ENCODE measurements at regions not wholly inside any gene's neighbourhood (a gene's known extent, or its start where the extent isn't known, plus 50 kb on each side); places are given as distances from the start of the nearest gene placed in this dataset.

- no peaks in the 10 kb centered on the region for H3K27me3 Mint-ChIP-seq
- H3K4me3 Mint-ChIP-seq: no peak overlapping the region
- H3K36me3 Mint-ChIP-seq: no peaks in the 10 kb centered on the region
- ATAC-seq: no peak
- no peak overlapping the region for H3K27ac Mint-ChIP-seq
- POLR2A ChIA-PET: no interaction called here
- no peaks in the 10 kb centered on the region for H3K4me1 Mint-ChIP-seq
- H3K9me3 Mint-ChIP-seq: peaks cover 0 to 2% (median 0%) of the 10 kb centered on the region in 9 donors
- DNase-seq: no peak
Observed at GRCh38 chr6:95231416-95231815, 345.9 kb upstream of the MANEA start.

- POLR2A ChIA-PET: no interaction called here
- Mint-ChIP-seq H3K4me3 (no peak overlapping the region), H3K27ac (no peak overlapping the region), H3K27me3 (no peaks in the 10 kb centered on the region), H3K4me1 (no peaks in the 10 kb centered on the region), H3K36me3 (no peaks in the 10 kb centered on the region), H3K9me3 (peaks cover 0 to 2% (median 0%) of the 10 kb centered on the region in 9 donors)
- DNase-seq: no peak
- no peak for ATAC-seq
Observed at GRCh38 chr6:95232446-95232845, 344.9 kb upstream of the MANEA start.

- no peak overlapping the region for H3K4me3 Mint-ChIP-seq
- H3K27ac Mint-ChIP-seq: no peak overlapping the region
Observed at GRCh38 chr6:95233879-95234278, 343.5 kb upstream of the MANEA start.

GRCh38 chr6:95240514-95240913 lies 336.8 kb upstream of the MANEA start:
- ATAC-seq: no peak
- no peak overlapping the region for H3K4me3 Mint-ChIP-seq

More at GRCh38 chr6:95233879-95234278, 343.5 kb upstream of the MANEA start:
- POLR2A ChIA-PET: no interaction called here
- no peaks in the 10 kb centered on the region for H3K4me1 Mint-ChIP-seq
- no peaks in the 10 kb centered on the region for H3K27me3 Mint-ChIP-seq
- DNase-seq: no peak
- no peaks in the 10 kb centered on the region for H3K36me3 Mint-ChIP-seq
- no peak for ATAC-seq
- H3K9me3 Mint-ChIP-seq: peaks cover 0 to 2% (median 0%) of the 10 kb centered on the region in 9 donors

GRCh38 chr6:95242560-95242959 lies 334.8 kb upstream of the MANEA start:
- POLR2A ChIA-PET: no interaction called here
- no peak for ATAC-seq
- H3K4me1 Mint-ChIP-seq: no peaks in the 10 kb centered on the region

More at GRCh38 chr6:95240514-95240913, 336.8 kb upstream of the MANEA start:
- no peak for DNase-seq
- H3K36me3 Mint-ChIP-seq: no peaks in the 10 kb centered on the region
- H3K9me3 Mint-ChIP-seq: no peaks in the 10 kb centered on the region
- H3K4me1 Mint-ChIP-seq: no peaks in the 10 kb centered on the region
- no peaks in the 10 kb centered on the region for H3K27me3 Mint-ChIP-seq
- H3K27ac Mint-ChIP-seq: no peak overlapping the region
- POLR2A ChIA-PET: no interaction called here

GRCh38 chr6:95243053-95243452 lies 334.3 kb upstream of the MANEA start:
- no peaks in the 10 kb centered on the region for H3K9me3 Mint-ChIP-seq
- ATAC-seq: no peak
- H3K27me3 Mint-ChIP-seq: no peaks in the 10 kb centered on the region
- POLR2A ChIA-PET: no interaction called here
- no peaks in the 10 kb centered on the region for H3K4me1 Mint-ChIP-seq
- H3K36me3 Mint-ChIP-seq: no peaks in the 10 kb centered on the region
- no peak overlapping the region for H3K4me3 Mint-ChIP-seq
- H3K27ac Mint-ChIP-seq: no peak overlapping the region
- DNase-seq: no peak

More at GRCh38 chr6:95242560-95242959, 334.8 kb upstream of the MANEA start:
- no peak overlapping the region for H3K4me3 Mint-ChIP-seq
- DNase-seq: no peak
- H3K27me3 Mint-ChIP-seq: no peaks in the 10 kb centered on the region
- no peaks in the 10 kb centered on the region for H3K9me3 Mint-ChIP-seq
- no peak overlapping the region for H3K27ac Mint-ChIP-seq
- H3K36me3 Mint-ChIP-seq: no peaks in the 10 kb centered on the region

- ATAC-seq (no peak), DNase-seq (no peak)
- no peaks in the 10 kb centered on the region for H3K4me1 Mint-ChIP-seq
- no peak overlapping the region for H3K27ac Mint-ChIP-seq
- POLR2A ChIA-PET: no interaction called here
- no peaks in the 10 kb centered on the region for H3K27me3 Mint-ChIP-seq
- H3K4me3 Mint-ChIP-seq: no peak overlapping the region
- H3K36me3 Mint-ChIP-seq: no peaks in the 10 kb centered on the region
- no peaks in the 10 kb centered on the region for H3K9me3 Mint-ChIP-seq
Observed at GRCh38 chr6:95244751-95245150, 332.6 kb upstream of the MANEA start.

- DNase-seq: no peak
- no peak overlapping the region for H3K4me3 Mint-ChIP-seq
- ATAC-seq: no peak
- peaks cover 0 to 2% (median 0%) of the 10 kb centered on the region in 9 donors for H3K9me3 Mint-ChIP-seq
- no peak overlapping the region for H3K27ac Mint-ChIP-seq
- no peaks in the 10 kb centered on the region for H3K4me1 Mint-ChIP-seq
- POLR2A ChIA-PET: no interaction called here
- peaks cover 0 to 2% (median 0%) of the 10 kb centered on the region in 5 donors for H3K27me3 Mint-ChIP-seq
- H3K36me3 Mint-ChIP-seq: no peaks in the 10 kb centered on the region
Observed at GRCh38 chr6:95248499-95248898, 328.8 kb upstream of the MANEA start.

GRCh38 chr6:95249175-95249574 lies 328.2 kb upstream of the MANEA start:
- H3K4me1 Mint-ChIP-seq: no peaks in the 10 kb centered on the region
- H3K27ac Mint-ChIP-seq: no peak overlapping the region
- POLR2A ChIA-PET: no interaction called here
- ATAC-seq: no peak
- no peaks in the 10 kb centered on the region for H3K36me3 Mint-ChIP-seq
- H3K9me3 Mint-ChIP-seq: peaks cover 0 to 2% (median 0%) of the 10 kb centered on the region in 9 donors
- H3K4me3 Mint-ChIP-seq: no peak overlapping the region
- peaks cover 0 to 2% (median 0%) of the 10 kb centered on the region in 5 donors for H3K27me3 Mint-ChIP-seq
- DNase-seq: no peak

- POLR2A ChIA-PET: no interaction called here
- DNase-seq: no peak
- no peak overlapping the region for H3K27ac Mint-ChIP-seq
- H3K4me1 Mint-ChIP-seq: no peaks in the 10 kb centered on the region
- no peak overlapping the region for H3K4me3 Mint-ChIP-seq
- H3K9me3 Mint-ChIP-seq: peaks cover 0 to 2% (median 0%) of the 10 kb centered on the region in 9 donors
- H3K36me3 Mint-ChIP-seq: no peaks in the 10 kb centered on the region
- no peak for ATAC-seq
- H3K27me3 Mint-ChIP-seq: peaks cover 0 to 2% (median 0%) of the 10 kb centered on the region in 5 donors
Observed at GRCh38 chr6:95249661-95250060, 327.7 kb upstream of the MANEA start.

- no peaks in the 10 kb centered on the region for H3K4me1 Mint-ChIP-seq
- H3K9me3 Mint-ChIP-seq: no peaks in the 10 kb centered on the region
- DNase-seq (no peak), ATAC-seq (no peak)
- no peak overlapping the region for H3K27ac Mint-ChIP-seq
- H3K36me3 Mint-ChIP-seq: no peaks in the 10 kb centered on the region
- H3K27me3 Mint-ChIP-seq: no peaks in the 10 kb centered on the region
- POLR2A ChIA-PET: no interaction called here
- H3K4me3 Mint-ChIP-seq: no peak overlapping the region
Observed at GRCh38 chr6:95263840-95264239, 313.5 kb upstream of the MANEA start.

- no peaks in the 10 kb centered on the region for H3K4me1 Mint-ChIP-seq
- DNase-seq: no peak
- no peak overlapping the region for H3K27ac Mint-ChIP-seq
- no peaks in the 10 kb centered on the region for H3K27me3 Mint-ChIP-seq
- peaks cover 0 to 2% (median 0%) of the 10 kb centered on the region in 9 donors for H3K9me3 Mint-ChIP-seq
- no peak for ATAC-seq
- no peak overlapping the region for H3K4me3 Mint-ChIP-seq
- POLR2A ChIA-PET: no interaction called here
- H3K36me3 Mint-ChIP-seq: no peaks in the 10 kb centered on the region
Observed at GRCh38 chr6:95266537-95267258, 310.6 kb upstream of the MANEA start.

GRCh38 chr6:95274686-95275235 lies 302.6 kb upstream of the MANEA start:
- H3K27me3 Mint-ChIP-seq: peaks cover 0 to 1% (median 0%) of the 10 kb centered on the region in 5 donors
- DNase-seq (no peak), ATAC-seq (no peak)
- no peak overlapping the region for H3K4me3 Mint-ChIP-seq
- peaks cover 0 to 2% (median 0%) of the 10 kb centered on the region in 9 donors for H3K9me3 Mint-ChIP-seq
- H3K4me1 Mint-ChIP-seq: no peaks in the 10 kb centered on the region
- H3K36me3 Mint-ChIP-seq: no peaks in the 10 kb centered on the region
- H3K27ac Mint-ChIP-seq: no peak overlapping the region
- POLR2A ChIA-PET: no interaction called here

GRCh38 chr6:95279616-95280015 lies 297.7 kb upstream of the MANEA start:
- Mint-ChIP-seq H3K27me3 (peaks cover 0 to 6% (median 0%) of the 10 kb centered on the region in 5 donors), H3K4me1 (no peaks in the 10 kb centered on the region), H3K4me3 (no peak overlapping the region), H3K9me3 (no peaks in the 10 kb centered on the region), H3K36me3 (no peaks in the 10 kb centered on the region), H3K27ac (no peak overlapping the region)
- DNase-seq (no peak), ATAC-seq (no peak)
- POLR2A ChIA-PET: no interaction called here

All from naive thymus-derived CD8-positive, alpha-beta T cell (primary cell).